Suppressor macrophage (primary cell): ENCODE measurements at regions not wholly inside any gene's neighbourhood (a gene's known extent, or its start where the extent isn't known, plus 50 kb on each side); places are given as distances from the start of the nearest gene placed in this dataset.

Experiments used
- DNase-seq, 4 experiments: peaks; one replicate each; pipeline ENCODE4 v3.0.0-alpha.2; 2020 to 2022

DNA sequence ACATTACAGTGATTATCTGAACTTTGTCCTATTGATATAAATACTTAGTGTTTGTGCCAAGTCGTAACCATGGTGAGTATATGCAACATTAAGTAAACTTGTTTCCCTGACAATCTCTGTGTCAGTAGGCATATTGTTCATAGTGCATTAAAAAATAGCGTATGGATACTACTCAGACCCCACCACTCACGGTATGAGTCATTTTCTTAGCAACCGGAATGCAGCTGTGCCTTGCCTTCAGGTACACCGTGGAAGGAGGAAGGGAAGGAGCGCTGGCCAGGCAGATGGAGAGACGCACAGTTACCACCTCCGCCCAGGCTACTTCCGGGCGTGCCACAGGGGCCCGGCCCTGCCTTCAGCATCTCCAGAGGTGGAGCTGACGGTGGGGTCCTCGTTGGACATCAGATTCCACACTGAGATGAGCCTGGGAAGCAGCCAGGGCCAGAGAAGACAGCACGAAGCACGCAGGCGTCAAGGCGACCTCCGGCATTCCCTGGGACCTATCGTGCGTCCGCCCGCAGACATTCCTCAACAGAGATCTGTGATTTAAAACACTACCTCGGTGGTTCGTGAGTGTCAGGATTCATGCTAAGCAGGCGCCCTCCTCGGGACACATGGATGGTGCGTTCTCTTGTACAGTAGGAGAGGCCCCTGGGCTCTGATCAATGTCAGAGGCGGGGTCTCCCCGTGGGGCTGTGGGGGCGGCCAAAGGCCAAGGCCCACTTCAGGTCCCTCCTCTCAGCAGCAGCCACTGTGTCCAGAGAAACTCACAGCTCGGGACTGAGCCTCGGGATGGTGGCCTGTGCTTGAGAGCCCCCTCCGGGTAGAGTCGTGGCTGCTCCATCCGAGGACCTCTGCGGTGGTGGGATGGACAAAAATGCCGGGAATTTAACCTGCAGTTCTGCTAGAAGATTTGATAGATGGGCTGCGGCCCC lies 82.2 kb upstream of the HDAC4 start:
- DNase-seq = no peak

DNA sequence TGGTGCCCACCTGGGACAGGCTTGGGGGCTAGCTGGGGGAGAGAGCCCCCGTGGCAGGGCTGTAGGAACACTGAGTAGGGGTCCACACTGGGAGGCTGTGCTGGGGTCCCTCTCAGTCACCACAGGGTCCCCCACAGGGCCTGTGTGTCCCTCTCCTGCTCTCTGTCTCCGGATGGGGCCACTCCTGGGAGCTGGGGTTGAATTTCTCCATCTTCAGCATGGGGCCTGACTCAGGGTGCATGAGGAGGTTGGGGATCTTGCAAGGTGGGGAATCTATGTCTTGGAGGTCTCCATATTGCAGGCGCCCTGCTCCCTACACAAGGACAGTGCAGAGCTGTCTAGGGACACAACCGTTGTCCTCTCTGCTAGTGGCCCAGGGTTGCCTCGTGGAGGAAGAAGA lies 78.7 kb upstream of the HDAC4 start:
- no peak for DNase-seq

DNA sequence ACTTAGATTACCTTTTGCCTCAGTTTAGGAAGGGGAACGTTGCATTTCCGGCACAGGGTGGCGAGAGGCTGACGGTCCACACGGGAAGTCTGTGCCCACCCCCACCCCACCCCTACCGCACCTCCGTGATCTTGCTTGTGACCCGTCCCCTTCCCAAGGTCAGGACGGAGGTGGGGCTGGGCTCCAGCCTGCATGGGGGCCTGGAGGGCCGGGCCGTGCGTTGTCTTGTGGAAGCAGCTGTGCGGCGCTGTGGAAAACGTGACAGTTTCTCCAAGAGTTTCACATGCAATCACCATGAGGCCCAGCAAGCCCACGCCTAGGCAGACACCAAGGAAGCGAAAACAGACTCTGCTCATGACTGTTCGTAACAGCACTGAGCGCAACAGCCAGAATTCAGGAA lies 76.8 kb upstream of the HDAC4 start:
- DNase-seq = no peak

DNA sequence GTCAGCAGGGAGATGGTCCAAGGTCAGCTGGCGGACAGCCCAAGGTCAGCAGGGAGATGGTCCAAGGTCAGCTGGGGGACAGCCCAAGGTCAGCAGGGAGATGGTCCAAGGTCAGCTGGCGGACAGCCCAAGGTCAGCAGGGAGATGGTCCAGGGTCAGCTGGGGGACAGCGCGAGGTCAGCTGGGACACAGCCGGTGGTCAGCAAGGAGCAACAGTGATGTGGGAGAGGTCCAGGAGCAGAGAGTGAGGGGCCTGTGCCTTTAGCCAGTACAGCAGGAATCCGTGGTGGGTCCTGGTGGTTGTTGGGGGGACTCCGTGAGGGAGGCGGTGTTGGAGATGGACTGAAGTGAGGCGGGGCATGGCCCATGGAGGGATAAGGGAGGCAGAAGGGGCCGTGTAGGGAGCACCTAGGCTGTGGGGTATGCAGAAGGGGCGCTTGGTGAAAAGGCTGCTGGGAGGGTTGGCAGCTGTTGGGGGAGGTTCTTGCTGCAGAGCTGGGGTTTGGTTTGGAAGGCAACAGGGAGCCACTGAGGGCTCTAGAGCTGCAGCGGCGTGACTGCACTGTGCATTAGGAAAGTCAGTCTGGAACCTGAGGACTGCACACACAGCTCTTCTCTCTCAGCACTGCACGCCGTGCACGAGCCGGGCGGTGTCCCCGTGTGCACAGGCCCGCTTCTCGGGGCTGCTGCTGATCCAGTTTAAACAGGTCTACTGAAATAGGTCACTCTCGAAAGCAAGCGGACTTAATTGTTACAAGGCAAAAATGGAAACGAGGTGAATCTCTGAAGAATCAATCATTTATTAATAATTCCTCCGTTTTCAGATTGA lies 76.2 kb upstream of the HDAC4 start:
- no peak for DNase-seq

DNA sequence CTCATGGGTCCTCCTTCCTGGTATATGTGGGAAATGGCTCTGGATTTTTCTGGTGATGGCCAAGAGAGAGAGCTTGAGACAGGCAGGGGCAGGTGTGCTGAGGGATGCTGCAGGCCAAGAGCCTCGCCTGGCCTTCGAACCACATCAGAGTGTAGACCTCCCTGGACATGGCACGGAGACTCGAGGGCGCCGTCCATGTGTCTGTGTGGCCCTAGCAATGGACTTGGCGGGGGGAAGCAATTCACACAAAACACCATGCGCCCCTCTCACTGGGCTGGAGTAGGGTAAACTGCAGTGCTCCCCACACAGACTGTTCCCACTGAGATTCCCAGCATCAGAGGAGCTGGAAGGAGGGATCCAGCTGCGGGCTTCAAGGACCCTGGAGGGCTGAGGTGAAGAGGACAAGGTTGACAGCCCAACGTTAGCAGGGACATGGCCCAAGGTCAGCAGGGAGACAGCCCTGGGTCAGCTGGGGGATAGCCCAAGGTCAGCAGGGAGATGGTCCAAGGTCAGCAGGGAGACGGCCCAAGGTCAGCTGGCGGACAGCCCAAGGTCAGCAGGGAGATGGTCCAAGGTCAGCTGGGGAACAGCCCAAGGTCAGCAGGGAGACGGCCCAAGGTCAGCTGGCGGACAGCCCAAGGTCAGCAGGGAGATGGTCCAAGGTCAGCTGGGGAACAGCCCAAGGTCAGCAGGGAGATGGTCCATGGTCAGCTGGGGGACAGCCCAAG lies 75.4 kb upstream of the HDAC4 start:
- DNase-seq = no peak

DNA sequence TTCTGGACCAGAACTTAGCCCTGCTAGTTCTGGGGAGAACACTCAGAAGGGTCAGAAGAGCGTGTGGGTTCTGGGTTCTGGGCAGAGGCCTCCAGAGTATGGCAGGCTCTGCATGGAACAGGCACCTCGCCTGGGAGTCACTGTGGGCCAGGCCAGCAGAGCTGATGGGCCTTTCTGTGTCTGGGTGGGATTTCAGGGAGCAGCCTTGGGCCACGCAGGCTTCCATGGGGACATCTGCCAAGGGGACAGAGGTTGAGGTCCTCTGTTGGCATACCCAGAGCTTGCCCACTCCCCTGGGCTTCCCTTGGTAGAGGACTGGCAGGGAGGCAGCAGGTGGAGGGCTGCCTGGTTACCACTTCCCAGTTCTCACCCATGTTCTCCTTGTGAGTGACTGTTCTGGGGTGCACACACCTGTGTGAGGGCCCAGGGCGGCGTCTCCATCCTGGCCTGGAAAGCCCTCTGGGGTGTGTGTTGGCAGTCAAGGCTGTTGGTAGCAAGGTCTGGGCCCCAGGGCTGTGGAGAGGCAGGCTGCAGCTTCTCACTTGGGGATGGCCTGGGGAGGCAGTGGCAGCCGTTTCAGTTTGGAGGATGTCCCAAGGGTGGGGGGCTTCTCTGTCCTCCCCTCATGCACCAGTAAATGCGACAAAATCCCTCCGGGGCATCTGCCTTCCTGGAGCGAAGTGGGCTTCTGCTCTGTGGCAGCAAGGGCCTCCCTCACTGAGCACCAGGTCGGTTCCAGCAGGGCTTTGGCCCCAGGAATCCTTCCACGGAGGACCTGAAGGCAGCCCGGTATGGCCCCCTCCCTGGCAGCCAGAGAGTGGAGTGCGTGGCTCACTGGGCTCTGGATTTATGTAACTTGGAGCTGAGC lies 74.6 kb upstream of the HDAC4 start:
- DNase-seq = no peak

DNA sequence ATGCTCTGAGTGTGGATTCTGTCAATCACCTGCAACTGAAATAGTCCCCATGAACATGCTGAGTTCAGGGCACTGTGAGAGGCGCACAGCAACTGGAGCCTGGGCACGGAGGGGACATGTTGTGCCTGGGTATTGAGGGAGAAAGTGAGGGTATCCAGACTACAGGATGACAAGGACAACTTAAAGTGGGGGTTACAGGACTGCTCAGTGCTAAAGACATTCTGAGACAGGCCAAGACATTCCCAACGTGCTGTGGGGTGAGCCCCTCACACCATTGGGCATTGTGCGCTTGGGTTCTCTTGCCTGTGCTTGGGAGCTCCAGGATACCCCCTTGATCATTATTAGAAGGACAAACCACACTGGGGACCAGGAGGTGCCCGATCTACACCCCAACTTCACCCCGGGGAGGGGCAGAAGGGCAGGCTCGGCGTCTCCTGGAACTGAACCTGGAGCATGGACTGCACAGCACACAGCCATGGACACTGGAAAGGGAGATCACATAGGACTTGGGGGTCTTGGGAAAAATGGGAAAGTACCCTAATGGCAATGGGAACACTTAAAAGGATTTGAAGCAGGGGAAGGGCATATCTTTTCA lies 72.5 kb upstream of the HDAC4 start:
- no peak for DNase-seq

DNA sequence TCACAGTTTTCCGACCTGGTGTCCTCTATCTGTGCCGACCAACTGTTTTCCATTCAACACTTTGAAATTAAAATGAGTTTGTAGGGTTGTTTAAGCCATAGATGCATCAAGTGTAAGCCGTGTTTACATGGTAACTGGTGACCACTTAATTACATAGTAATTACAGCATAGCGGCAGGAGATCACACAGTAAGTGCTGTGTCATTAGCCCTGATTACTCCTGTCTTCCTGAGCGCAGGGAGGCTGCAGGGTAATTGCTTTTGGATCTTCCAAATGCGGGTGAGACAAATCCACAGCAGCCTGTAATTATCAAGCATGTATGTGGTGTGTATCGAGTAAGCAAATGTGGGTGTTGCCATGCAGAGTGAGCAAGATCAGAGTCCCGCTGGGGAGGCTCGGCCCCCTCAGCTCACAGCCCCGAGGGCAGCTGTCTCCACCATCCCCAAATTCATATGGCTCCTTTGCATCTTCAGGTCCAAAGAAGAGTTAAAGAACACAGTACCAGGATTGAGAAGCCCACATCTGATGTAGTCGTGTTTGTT lies 71.5 kb upstream of the HDAC4 start:
- DNase-seq = no peak

DNA sequence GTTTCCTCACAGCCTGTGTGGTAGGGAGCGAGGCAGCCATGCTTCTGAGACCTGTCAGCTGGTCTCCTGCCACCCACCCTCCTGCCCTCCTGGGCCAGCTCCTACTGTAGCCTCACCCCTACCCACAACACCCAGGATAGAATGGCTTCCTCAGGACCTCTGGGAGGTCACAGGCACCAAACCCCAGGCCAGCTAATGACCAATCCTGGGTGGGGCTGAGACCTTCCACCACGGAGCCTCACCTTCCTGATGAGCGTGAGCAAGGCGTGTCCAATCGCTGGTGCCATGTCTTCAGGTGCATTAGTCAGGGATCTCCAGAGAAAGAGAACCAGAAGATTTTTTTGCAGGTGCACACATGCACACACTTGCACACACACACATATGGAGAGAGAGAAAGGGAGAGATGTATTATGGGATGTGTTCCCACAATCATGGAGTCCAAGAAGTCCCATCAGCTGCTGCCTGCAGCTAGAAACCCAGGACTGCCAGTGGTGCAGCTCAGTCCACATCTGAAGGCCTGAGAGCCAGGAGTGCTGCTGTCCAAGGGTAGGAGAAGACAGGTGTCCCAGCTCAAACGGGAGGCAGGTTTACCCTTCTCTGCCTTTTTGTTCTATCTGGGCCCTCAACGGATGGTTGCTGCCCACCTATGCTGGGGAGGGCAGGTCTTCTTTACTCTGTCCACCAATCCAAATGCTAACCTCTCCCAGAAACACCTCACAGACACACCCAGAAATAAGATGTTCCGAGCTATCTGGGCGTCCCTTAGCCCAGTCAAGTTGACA lies 70.4 kb upstream of the HDAC4 start:
- no peak for DNase-seq

DNA sequence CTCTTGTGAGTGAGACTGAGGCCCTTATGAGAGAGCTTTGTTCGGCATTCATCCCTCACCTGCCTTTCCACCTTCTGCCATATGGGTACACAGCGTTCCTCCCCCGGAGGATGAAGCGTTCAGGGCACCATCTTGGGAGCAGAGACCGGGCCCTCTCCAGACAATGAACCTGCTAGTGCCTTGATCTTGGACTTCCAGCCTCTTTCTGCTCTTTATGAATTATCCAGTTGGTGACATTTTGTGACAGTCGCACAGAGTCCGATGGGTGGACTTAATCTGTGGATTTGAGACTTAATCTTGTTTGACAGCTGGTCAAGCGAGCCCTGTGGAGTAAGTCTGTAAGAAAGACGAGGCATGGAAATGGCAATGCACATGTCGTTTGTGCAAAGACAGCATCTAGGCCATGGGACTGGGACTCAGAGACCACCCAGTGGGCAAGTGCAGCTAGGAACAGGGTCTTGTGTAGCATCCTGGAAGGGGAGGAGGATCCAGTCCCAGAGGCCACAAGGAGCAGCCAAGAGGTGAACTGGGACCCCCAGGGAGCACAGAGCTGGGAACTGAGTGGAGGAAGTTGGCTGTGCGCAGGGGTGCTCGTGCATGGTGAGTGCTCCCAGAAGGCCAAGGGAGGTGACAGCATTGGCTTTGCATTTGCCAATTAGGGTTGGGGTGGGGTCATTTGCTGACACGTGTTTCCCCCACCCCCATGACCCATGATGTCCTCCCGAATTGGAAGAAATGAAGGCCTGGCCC lies 69.5 kb upstream of the HDAC4 start:
- DNase-seq = no peak

DNA sequence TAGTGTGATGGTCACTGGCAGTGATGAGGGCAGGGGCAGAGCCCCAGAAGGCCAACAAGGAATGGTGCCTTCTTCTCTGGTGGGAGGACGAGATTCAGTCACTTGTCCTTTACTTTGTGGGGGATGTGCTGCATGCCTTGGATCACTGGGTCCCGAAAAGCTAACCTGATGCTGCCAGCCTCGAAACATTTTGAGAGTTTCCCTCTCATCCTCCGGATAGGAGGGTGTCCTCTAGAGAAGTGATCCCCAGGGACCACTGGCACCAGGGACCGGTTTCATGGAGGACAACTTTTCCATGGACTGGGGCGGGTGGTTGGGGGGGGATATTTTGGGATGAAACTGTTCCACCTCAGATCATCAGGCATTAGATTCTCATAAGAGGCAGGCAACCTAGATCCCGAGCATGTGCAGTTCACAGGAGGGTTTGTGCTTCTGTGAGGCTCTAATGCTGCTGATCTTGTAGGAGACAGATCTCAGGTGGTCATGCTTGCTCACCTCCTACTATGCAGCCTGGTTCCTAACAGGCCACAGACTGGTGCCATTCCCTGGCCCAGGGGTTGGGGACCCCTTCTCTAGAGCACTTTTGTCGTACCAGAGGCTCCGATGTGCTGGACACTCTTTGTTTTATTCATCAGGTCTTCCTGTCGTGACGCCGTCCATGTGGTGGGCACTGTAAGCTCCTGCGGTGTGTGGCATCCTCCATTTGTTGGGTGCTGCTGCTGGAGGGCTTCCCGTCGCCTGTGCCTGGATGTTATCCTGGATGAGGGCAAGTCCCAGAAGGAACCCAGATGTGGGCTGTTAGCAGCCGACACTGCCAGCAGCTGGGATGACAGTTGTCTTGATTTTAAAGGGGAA lies 68.5 kb upstream of the HDAC4 start:
- DNase-seq = no peak

DNA sequence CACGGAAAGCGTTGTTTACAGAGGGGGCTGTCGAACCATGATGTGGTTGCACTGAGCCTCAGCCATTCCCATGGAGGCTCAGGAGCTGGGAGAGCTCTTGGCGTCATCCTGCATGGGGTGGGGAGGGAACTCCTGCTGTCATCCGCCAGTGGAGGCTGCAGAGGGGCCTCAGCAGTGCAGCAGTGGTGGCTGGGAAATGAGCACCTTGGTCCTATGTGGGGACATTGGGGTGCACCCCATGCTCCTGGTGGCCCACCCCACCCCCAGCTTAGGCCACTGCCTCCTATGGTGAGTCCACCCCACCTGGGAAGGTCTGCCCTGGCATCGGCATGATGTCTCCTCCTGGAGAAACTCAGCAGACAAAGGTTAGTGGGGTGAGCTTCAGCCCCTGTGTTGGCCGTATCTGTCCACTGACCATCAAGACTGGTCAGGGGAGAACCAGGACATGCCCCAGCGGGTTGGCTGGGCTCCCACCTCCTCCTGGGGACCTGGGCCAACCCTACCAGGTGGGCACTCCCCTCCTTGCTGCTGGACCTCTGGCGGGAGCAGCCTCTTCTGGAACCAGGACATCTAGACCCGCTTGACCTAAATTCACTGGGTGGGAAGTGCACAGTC lies 67.8 kb upstream of the HDAC4 start:
- DNase-seq = no peak

DNA sequence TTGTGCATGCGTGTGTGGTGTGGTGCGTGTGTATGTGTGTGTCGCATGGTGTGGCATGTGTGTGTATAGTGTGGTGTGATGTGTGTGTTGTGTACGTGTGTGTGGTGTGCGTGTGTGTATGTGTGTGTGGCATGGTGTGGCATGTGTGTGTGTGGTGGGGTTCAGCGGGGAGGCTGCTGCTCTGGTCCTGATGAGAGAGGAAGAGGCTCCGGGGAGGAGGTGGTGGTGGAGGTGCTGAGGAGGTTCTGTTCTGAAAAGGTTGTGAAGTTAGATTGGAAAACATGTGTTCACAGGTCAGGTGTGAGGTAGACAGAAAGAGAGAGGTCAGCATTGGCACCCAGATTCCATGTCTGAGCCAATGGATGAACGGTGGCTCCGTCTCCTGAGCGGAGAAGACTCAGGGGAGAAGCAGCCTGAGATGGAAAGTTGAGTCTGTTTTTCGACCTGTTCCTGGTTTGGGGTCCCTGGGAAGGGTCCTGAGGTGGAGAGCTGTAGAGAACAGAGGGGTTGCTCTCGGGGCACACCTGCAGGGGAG lies 67.2 kb upstream of the HDAC4 start:
- DNase-seq = no peak

DNA sequence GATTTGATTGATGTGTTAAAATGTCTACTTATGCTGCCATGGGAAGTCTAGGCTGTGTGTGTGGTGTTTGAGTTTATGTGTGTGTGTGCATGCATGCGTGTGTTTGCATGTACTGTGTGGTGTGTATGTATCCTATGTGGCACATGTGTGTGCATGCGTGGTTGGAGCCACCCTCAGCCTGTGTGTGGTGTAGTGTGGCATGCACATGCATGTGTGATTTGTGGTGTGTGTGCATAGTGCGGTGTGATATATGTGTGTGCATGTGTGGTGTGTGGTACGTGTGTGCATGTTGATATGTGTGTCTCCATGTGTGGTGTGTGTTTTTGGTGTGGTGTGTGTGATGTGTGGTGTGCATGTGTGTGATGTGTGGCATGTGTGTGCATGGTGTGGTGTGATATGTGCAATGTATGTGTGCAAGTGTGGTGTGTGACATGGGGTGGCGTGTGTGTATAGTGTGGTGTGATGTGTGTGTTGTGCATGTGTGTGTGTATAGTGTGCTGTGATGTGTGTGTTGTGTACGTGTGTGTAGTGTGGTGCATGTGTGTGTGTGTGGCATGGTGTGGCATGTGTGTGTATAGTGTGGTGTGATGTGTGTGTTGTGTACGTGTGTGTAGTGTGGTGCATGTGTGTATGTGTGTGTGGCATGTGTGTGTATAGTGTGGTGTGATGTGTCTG lies 66.6 kb upstream of the HDAC4 start:
- no peak for DNase-seq

DNA sequence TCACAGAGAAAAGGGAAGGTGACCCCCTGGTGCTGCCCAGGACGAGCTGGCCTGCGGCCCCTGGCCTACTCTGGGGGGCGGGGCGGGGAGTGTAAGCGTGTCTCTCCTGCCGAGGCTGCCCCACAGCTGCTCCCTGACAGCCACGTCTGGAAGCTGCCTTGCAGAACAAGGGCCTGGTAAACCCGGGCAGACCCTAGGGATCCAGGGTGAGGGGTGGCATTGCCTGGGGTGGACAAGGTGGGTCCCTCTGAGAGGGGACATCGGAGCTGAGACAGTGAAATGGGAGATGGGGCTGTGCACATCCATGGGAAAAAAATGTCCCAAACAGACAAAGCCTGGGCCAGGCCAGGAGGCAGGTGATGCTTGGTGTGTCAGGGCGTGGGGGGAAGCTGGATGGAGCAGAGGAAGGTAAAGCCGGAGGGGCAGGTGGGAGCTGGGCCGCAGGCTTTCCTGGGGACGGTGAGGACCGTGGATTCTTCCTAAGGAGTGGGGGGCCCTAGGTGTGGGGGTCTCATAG lies 66.0 kb upstream of the HDAC4 start:
- DNase-seq = no peak

DNA sequence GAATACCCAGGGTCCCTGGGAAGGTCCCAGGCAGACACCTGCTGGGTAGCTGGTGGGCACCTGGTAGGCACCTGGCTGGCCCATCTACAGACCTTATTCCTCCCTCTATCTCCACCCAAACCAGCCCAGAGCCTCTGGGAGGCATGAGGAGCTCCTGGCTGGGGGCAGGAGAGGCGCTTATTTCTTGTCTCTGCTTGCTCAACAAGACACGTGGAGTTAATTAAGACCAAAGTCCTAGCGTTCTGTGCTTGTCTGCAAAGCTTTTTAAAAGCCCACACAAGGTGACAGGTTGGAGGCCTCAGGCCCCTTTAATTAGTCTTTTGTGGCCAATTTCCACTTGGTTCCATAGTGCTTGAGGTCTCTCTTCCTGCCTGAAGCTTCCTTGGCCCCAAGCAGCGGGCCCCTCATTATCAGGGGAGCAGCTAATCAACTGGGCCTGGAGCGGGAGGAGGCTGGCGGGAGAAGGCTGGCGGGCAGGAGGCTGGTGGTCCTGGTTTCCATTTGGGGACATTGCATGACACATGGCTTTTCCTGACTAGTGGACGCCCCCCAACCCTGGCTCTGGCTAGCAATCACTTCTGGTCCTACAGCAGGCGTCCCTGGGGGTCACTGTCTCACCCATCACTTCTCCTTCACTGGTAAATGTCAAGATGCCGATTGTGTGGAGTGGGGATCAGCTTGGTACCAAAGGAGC lies 65.4 kb upstream of the HDAC4 start:
- DNase-seq = peak in 3 of 4 experiments; percentile 21 to 40 (median 23)
